HEK293 (cell line): ENCODE measurements at regions not wholly inside any gene's neighbourhood (a gene's known extent, or its start where the extent isn't known, plus 50 kb on each side); places are given as distances from the start of the nearest gene placed in this dataset.

Experiments
- CTCF ChIA-PET: fragments of 350-600 bp; formaldehyde crosslinking; extraction: SDS; loops from one replicate; lab custom pipeline; 2021; ENCODE audit warnings: antibody characterized with exemption; lab: Yijun Ruan, JAX
- POLR2A ChIA-PET: fragments of 300-600 bp; formaldehyde crosslinking; extraction: SDS; loops from one replicate; lab custom pipeline; 2020; ENCODE audit warnings: antibody characterized with exemption, inconsistent platforms; lab: Yijun Ruan, JAX
- H3K27ac ChIP-seq: fragments of 200-500 bp; sonication (Bioruptor generic); 2 replicates; pipeline ENCODE4 v1.5.1; 2014; ENCODE audit warnings: low read depth, low read length, control low read depth, inconsistent platforms; ENCODE audit errors: extremely low read depth
- H3K36me3 ChIP-seq, 2 experiments: fragments of 200-500 bp in 1 of 2; sonication (Bioruptor generic) in 1 of 2; 1 replicate in 1 of 2; 2 replicates in 1 of 2; pipeline ENCODE4 v1.5.1; 2014 to 2017; ENCODE audit warnings: inconsistent platforms in 2 of 2, low read length in 2 of 2; ENCODE audit not compliant: control insufficient read depth in 2 of 2, insufficient read depth in 1 of 2
- H3K4me1 ChIP-seq: fragments of 200-500 bp; sonication (Bioruptor generic); 2 replicates; pipeline ENCODE4 v1.5.1; 2014; ENCODE audit warnings: mild to moderate bottlenecking, low read length, inconsistent platforms; ENCODE audit not compliant: control insufficient read depth, insufficient read depth
- H3K4me3 ChIP-seq: 2 replicates; pipeline ENCODE4 v1.5.1; 2011; ENCODE audit warnings: low read depth, mild to moderate bottlenecking, control low read depth, low read length, moderate library complexity
- H3K9me3 ChIP-seq: fragments of 200-500 bp; sonication (Bioruptor generic); 2 replicates; pipeline ENCODE4 v1.5.1; 2014; ENCODE audit warnings: low read depth, low read length, inconsistent platforms; ENCODE audit not compliant: control insufficient read depth, insufficient read depth
- BCL11B ChIP-seq: fragments of 450-650 bp; formaldehyde crosslinking; IDR thresholded peaks from 2 replicates; pipeline ENCODE4 v1.5.1; 2016; ENCODE audit warnings: low read depth, missing biosample characterization, missing genetic modification characterization
- HOXD13 ChIP-seq: sonication (generic); formaldehyde crosslinking; IDR thresholded peaks from 2 replicates; pipeline ENCODE4 v1.8.0; 2022; ENCODE audit warnings: missing genetic modification reagents, borderline replicate concordance
- MZF1 ChIP-seq: fragments of 450-650 bp; formaldehyde crosslinking; IDR thresholded peaks from 2 replicates; pipeline ENCODE4 v1.5.1; 2017; ENCODE audit warnings: missing biosample characterization, missing genetic modification characterization, borderline replicate concordance
- TRIM28 ChIP-seq: IDR thresholded peaks from 2 replicates; pipeline ENCODE4 v1.6.1; 2011; ENCODE audit warnings: low read length, control low read depth, borderline replicate concordance
- ZFP3 ChIP-seq: fragments of 450-650 bp; formaldehyde crosslinking; IDR thresholded peaks from 2 replicates; pipeline ENCODE4 v1.5.1; 2016; ENCODE audit warnings: low read depth, missing biosample characterization, missing genetic modification characterization
- ZFP37 ChIP-seq: fragments of 450-650 bp; formaldehyde crosslinking; IDR thresholded peaks from 2 replicates; pipeline ENCODE4 v1.5.1; 2016; ENCODE audit warnings: missing biosample characterization, missing genetic modification characterization
- ZFP41 ChIP-seq: fragments of 450-650 bp; formaldehyde crosslinking; IDR thresholded peaks from 2 replicates; pipeline ENCODE4 v1.5.1; 2016; ENCODE audit warnings: missing biosample characterization, missing genetic modification characterization, borderline replicate concordance
- ZNF114 ChIP-seq: fragments of 450-650 bp; formaldehyde crosslinking; IDR thresholded peaks from 2 replicates; pipeline ENCODE4 v1.5.0; 2017; ENCODE audit warnings: missing biosample characterization, missing genetic modification characterization
- ZNF174 ChIP-seq: fragments of 450-650 bp; formaldehyde crosslinking; IDR thresholded peaks from 2 replicates; pipeline ENCODE4 v1.5.0; 2017; ENCODE audit warnings: missing biosample characterization, mild to moderate bottlenecking, missing genetic modification characterization
- ZNF223 ChIP-seq: fragments of 450-650 bp; formaldehyde crosslinking; IDR thresholded peaks from 2 replicates; pipeline ENCODE4 v1.5.1; 2016; ENCODE audit warnings: missing biosample characterization, missing genetic modification characterization
- ZNF23 ChIP-seq: fragments of 450-650 bp; formaldehyde crosslinking; IDR thresholded peaks from 2 replicates; pipeline ENCODE4 v1.5.1; 2016; ENCODE audit warnings: missing biosample characterization, missing genetic modification characterization, borderline replicate concordance
- ZNF311 ChIP-seq: fragments of 450-650 bp; formaldehyde crosslinking; IDR thresholded peaks from 2 replicates; pipeline ENCODE4 v1.5.1; 2017; ENCODE audit warnings: missing biosample characterization, missing genetic modification characterization, borderline replicate concordance
- ZNF324 ChIP-seq: fragments of 450-650 bp; formaldehyde crosslinking; IDR thresholded peaks from 2 replicates; pipeline ENCODE4 v1.5.1; 2016; ENCODE audit warnings: missing biosample characterization, missing genetic modification characterization
- ZNF571 ChIP-seq: fragments of 450-650 bp; formaldehyde crosslinking; IDR thresholded peaks from 2 replicates; pipeline ENCODE4 v1.5.0; 2017; ENCODE audit warnings: missing biosample characterization, missing genetic modification characterization
- ZXDB ChIP-seq: fragments of 450-650 bp; formaldehyde crosslinking; IDR thresholded peaks from 2 replicates; pipeline ENCODE4 v1.5.1; 2016; ENCODE audit warnings: missing biosample characterization, missing genetic modification characterization
- TF ChIP-seq, protein P1 (sequence below): fragments of 450-650 bp; formaldehyde crosslinking; IDR thresholded peaks from 2 replicates; pipeline ENCODE4 v1.5.1; 2016; ENCODE audit warnings: missing biosample characterization, missing genetic modification characterization
- TF ChIP-seq, protein P2 (sequence below): fragments of 450-650 bp; formaldehyde crosslinking; IDR thresholded peaks from 2 replicates; pipeline ENCODE4 v1.5.1; 2016; ENCODE audit warnings: missing biosample characterization, missing genetic modification characterization
- TF ChIP-seq, protein P3 (sequence below): sonication (generic); formaldehyde crosslinking; IDR thresholded peaks from 2 replicates; pipeline ENCODE4 v1.8.1; 2022; ENCODE audit warnings: mild to moderate bottlenecking, moderate library complexity, missing genetic modification reagents

DNA sequence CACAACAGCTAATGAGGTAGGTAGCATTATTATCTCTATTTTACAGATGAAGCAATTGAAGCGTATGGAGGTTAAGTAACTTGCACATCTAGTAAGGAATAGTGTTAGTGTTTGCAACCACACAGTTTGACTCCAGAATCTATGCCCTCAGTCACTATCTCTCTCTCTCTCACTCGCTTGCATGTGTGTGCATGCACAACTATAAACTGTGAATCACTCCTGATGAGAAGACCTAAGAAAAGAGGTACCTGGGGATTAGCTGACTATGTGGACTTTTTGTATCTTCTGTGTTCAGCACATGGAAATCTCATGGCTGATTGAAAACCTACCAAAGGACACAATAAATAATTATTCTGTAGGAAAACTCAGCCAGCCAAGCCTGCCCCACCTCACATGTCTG lies 295.5 kb downstream of the BRINP2 start:
- Histone ChIP-seq H3K9me3 (no peaks in the 10 kb centered on the region), H3K36me3 (no peaks in the 10 kb centered on the region), H3K4me3 (no peak overlapping the region), H3K4me1 (no peaks in the 10 kb centered on the region), H3K27ac (no peak overlapping the region)
- ChIA-PET CTCF (no interaction called here), POLR2A (no interaction called here)
- no peak for TF ChIP-seq ZNF311

DNA sequence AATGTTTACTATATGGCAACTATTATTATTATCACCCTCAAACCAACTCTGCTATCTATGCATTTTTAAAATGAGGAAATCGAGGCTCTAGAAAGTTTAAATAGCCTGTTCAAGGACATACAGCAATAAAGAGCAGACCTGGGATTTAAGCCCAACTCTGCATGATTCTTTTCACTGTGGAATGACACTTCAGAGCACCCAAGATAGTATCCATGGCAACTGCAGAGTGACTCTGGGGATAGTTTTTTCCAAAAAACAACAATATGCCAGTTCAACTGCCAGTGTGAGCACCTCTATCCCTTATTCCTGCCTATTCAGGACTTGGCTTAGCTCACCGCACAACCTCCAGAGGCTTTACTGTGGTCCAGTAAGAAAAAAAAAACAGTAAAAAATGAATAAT lies 293.9 kb downstream of the BRINP2 start:
- ChIA-PET POLR2A (no interaction called here), CTCF (no interaction called here)
- Histone ChIP-seq H3K4me1 (no peaks in the 10 kb centered on the region), H3K9me3 (no peaks in the 10 kb centered on the region), H3K4me3 (no peak overlapping the region), H3K27ac (no peak overlapping the region), H3K36me3 (no peaks in the 10 kb centered on the region)
- no peak for TF ChIP-seq ZNF174 (tag by site-specific recombination)
- TF ChIP-seq ZNF23 = no peak
- no peak for TF ChIP-seq ZFP37 (tag by site-specific recombination)

DNA sequence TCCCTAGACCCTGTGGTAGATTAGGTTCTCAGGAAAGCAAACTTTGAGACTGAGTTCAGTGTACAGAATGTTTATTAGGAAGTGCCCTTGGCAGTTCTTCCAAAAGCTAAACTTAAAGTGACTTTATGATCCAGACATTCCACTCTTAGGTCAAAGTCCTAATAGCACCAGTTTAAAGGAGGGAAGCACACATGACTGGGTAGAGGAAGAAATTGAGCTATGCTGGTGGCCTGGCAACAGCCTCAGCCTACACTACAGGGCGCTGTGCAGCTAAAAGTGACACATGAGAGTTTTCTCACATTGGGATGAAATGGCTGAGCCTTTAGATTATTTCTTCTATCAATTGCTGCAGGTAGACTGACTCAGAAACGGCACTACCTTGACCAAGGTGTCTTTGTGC lies 280.4 kb downstream of the BRINP2 start:
- Histone ChIP-seq H3K27ac (no peak overlapping the region), H3K36me3 (no peaks in the 10 kb centered on the region), H3K4me1 (no peaks in the 10 kb centered on the region), H3K9me3 (no peaks in the 10 kb centered on the region), H3K4me3 (no peak overlapping the region)
- TF ChIP-seq ZNF324 (tag by site-specific recombination) = no peak
- TF ChIP-seq, protein P1, sequence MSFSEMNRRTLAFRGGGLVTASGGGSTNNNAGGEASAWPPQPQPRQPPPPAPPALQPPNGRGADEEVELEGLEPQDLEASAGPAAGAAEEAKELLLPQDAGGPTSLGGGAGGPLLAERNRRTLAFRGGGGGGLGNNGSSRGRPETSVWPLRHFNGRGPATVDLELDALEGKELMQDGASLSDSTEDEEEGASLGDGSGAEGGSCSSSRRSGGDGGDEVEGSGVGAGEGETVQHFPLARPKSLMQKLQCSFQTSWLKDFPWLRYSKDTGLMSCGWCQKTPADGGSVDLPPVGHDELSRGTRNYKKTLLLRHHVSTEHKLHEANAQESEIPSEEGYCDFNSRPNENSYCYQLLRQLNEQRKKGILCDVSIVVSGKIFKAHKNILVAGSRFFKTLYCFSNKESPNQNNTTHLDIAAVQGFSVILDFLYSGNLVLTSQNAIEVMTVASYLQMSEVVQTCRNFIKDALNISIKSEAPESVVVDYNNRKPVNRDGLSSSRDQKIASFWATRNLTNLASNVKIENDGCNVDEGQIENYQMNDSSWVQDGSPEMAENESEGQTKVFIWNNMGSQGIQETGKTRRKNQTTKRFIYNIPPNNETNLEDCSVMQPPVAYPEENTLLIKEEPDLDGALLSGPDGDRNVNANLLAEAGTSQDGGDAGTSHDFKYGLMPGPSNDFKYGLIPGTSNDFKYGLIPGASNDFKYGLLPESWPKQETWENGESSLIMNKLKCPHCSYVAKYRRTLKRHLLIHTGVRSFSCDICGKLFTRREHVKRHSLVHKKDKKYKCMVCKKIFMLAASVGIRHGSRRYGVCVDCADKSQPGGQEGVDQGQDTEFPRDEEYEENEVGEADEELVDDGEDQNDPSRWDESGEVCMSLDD = no peak
- TF ChIP-seq, protein P2, sequence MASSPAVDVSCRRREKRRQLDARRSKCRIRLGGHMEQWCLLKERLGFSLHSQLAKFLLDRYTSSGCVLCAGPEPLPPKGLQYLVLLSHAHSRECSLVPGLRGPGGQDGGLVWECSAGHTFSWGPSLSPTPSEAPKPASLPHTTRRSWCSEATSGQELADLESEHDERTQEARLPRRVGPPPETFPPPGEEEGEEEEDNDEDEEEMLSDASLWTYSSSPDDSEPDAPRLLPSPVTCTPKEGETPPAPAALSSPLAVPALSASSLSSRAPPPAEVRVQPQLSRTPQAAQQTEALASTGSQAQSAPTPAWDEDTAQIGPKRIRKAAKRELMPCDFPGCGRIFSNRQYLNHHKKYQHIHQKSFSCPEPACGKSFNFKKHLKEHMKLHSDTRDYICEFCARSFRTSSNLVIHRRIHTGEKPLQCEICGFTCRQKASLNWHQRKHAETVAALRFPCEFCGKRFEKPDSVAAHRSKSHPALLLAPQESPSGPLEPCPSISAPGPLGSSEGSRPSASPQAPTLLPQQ (tag by site-specific recombination) = no peak
- TF ChIP-seq ZXDB = no peak
- TF ChIP-seq, protein P3, sequence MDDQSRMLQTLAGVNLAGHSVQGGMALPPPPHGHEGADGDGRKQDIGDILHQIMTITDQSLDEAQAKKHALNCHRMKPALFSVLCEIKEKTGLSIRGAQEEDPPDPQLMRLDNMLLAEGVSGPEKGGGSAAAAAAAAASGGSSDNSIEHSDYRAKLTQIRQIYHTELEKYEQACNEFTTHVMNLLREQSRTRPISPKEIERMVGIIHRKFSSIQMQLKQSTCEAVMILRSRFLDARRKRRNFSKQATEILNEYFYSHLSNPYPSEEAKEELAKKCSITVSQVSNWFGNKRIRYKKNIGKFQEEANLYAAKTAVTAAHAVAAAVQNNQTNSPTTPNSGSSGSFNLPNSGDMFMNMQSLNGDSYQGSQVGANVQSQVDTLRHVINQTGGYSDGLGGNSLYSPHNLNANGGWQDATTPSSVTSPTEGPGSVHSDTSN = no peak
- TF ChIP-seq ZNF571 = no peak
- TF ChIP-seq ZNF114 (tag by site-specific recombination) = no peak
- no peak for TF ChIP-seq ZFP3 (tag by site-specific recombination)
- TF ChIP-seq TRIM28 = no peak
- TF ChIP-seq MZF1 (tag by site-specific recombination) = no peak
- TF ChIP-seq ZNF223 (tag by site-specific recombination) = no peak
- no peak for TF ChIP-seq BCL11B (tag by site-specific recombination)
- no peak for TF ChIP-seq HOXD13
- TF ChIP-seq ZFP41 (tag by site-specific recombination) = no peak
- ChIA-PET POLR2A (no interaction called here), CTCF (no interaction called here)
